H1 (cell line): ENCODE measurements at regions not wholly inside any gene's neighbourhood (a gene's known extent, or its start where the extent isn't known, plus 50 kb on each side); places are given as distances from the start of the nearest gene placed in this dataset.

Experiments used
- CHD7 ChIP-seq: fragments of 300-600 bp; sonication (generic); IDR thresholded peaks from 2 replicates; pipeline ENCODE4 v1.7.1; 2012; ENCODE audit warnings: low read length, moderate library complexity, mild to moderate bottlenecking, inconsistent platforms; ENCODE audit not compliant: insufficient replicate concordance
- TBP ChIP-seq: IDR thresholded peaks from 2 replicates; pipeline ENCODE4 v1.6.1; 2011; ENCODE audit warnings: low read depth, low read length, improper control_type of control experiment

GRCh38 chr6:140107216-140107615 is 732.8 kb upstream of the CITED2 start (continued):
- TF ChIP-seq CHD7 (no peak), TBP (no peak)
- TF ChIP-seq, all 59 proteins: peak for 0
